Central memory CD8-positive, alpha-beta T cell (primary cell): ENCODE measurements at regions not wholly inside any gene's neighbourhood (a gene's known extent, or its start where the extent isn't known, plus 50 kb on each side); places are given as distances from the start of the nearest gene placed in this dataset.

Experiments used
- ATAC-seq: fragments of 150-1000 bp; cut with Tn5 transposase; replicated peaks from 2 replicates; pipeline ENCODE4 v1.10.0; 2022; ENCODE audit warnings: mild to moderate bottlenecking, moderate FRiP score, moderate number of reproducible peaks; ENCODE audit not compliant: poor library complexity, severe bottlenecking; ENCODE audit errors: extremely low read depth
- DNase-seq, 2 donors: peaks; one replicate each; pipeline ENCODE4 v3.0.0; 2021; ENCODE audit warnings: low spot score in 2 of 2
- H3K27ac Mint-ChIP-seq: one replicate; pipeline ENCODE4 v1.8.0; 2022; ENCODE audit warnings: low read depth, mild to moderate bottlenecking, moderate library complexity, mixed read lengths
- H3K27me3 Mint-ChIP-seq: one replicate; pipeline ENCODE4 v1.8.0; 2022; ENCODE audit warnings: mixed read lengths
- H3K36me3 Mint-ChIP-seq: one replicate; pipeline ENCODE4 v1.8.0; 2022; ENCODE audit warnings: mild to moderate bottlenecking, moderate library complexity, mixed read lengths; ENCODE audit not compliant: insufficient read depth
- H3K4me1 Mint-ChIP-seq: one replicate; pipeline ENCODE4 v1.8.0; 2022; ENCODE audit warnings: mixed read lengths
- H3K4me3 Mint-ChIP-seq: one replicate; pipeline ENCODE4 v1.8.0; 2022; ENCODE audit warnings: mild to moderate bottlenecking, moderate library complexity, mixed read lengths
- H3K9me3 Mint-ChIP-seq: one replicate; pipeline ENCODE4 v1.8.0; 2022; ENCODE audit warnings: mixed read lengths

DNA sequence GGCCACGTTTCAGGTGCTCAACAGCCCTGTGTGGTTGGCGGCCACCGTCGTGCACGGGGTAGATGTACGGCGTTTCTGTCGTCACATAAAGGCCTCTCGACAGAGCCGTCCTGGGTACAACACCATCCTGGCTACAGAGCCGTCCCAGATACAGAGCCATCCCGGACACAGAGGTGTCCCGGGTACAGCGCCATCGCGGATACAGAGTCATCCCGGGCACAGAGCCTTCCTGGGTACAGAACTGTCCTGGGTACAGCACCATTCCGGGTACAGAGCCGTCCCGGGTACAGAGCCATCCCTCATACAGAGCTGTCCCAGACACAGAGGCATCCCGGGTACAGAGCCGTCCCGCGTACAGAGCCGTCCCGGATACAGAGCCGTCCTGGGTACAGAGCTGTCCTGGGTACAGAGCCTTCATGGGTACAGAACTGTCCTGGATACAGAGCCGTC is 222.7 kb upstream of the SOX1 start:
- DNase-seq (no peak), ATAC-seq (no peak)
- Mint-ChIP-seq H3K27ac (no peak overlapping the region), H3K9me3 (peaks cover 7% of the 10 kb centered on the region), H3K27me3 (peaks cover 12% of the 10 kb centered on the region), H3K36me3 (no peaks in the 10 kb centered on the region), H3K4me3 (no peak overlapping the region), H3K4me1 (no peaks in the 10 kb centered on the region)

GRCh38 chr13:111844682-111845081 is 222.3 kb upstream of the SOX1 start:
- Mint-ChIP-seq H3K27ac (no peak overlapping the region), H3K4me1 (no peaks in the 10 kb centered on the region), H3K4me3 (no peak overlapping the region), H3K36me3 (no peaks in the 10 kb centered on the region), H3K9me3 (peaks cover 7% of the 10 kb centered on the region), H3K27me3 (peaks cover 12% of the 10 kb centered on the region)
- ATAC-seq (no peak), DNase-seq (no peak)

- peaks cover 7% of the 10 kb centered on the region for H3K9me3 Mint-ChIP-seq
- H3K4me3 Mint-ChIP-seq, result no peak overlapping the region
- H3K27me3 Mint-ChIP-seq, result peaks cover 12% of the 10 kb centered on the region
- no peak overlapping the region for H3K27ac Mint-ChIP-seq
- no peaks in the 10 kb centered on the region for H3K4me1 Mint-ChIP-seq
- DNase-seq (no peak), ATAC-seq (no peak)
- no peaks in the 10 kb centered on the region for H3K36me3 Mint-ChIP-seq
Measured at GRCh38 chr13:111845621-111846351, 221.2 kb upstream of the SOX1 start.

DNA sequence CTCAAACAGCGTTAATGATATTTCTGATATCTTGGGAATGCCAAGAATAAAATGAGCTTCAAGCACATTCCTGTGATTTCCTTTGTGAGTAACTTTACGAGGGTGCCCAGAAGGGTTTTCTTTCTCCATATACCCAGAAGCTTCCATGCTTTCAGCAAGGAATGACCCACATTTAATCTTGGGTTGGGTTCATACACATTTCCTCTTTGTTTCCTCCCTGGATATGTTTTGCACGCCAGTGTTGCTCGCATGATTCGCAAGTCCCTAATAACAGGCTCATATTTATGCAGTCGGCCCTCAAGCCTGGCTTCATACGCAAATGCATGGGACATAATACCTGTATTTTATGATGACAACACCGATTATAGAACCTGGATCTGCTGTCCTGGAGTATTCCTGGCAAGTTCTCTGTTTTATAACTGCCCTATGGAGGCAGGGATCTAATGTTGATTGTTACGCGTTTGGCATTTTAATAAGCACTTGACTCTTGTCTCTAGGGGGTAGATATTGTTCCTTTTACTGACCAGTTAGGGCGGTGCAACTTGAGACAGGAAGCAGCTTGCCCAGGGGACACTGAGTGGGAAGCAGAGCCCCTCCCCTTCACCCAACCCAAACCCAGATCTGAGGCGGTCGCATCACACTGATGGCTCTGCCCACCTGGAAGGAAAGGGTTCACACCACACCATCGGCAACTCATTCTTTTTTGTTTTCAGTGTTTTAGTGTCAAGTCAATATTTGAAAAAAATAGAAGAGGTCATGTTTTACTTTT is 220.4 kb upstream of the SOX1 start:
- DNase-seq (no peak), ATAC-seq (no peak)
- H3K27me3 Mint-ChIP-seq, result peaks cover 12% of the 10 kb centered on the region
- no peak overlapping the region for H3K27ac Mint-ChIP-seq
- H3K4me1 Mint-ChIP-seq, result no peaks in the 10 kb centered on the region
- H3K9me3 Mint-ChIP-seq, result peaks cover 7% of the 10 kb centered on the region
- no peak overlapping the region for H3K4me3 Mint-ChIP-seq
- H3K36me3 Mint-ChIP-seq, result no peaks in the 10 kb centered on the region

- peaks cover 7% of the 10 kb centered on the region for H3K9me3 Mint-ChIP-seq
- H3K27me3 Mint-ChIP-seq, result peaks cover 12% of the 10 kb centered on the region
- DNase-seq (no peak), ATAC-seq (no peak)
- no peaks in the 10 kb centered on the region for H3K36me3 Mint-ChIP-seq
- H3K27ac Mint-ChIP-seq, result no peak overlapping the region
- H3K4me3 Mint-ChIP-seq, result no peak overlapping the region
- H3K4me1 Mint-ChIP-seq, result no peaks in the 10 kb centered on the region
Measured at GRCh38 chr13:111847964-111848363, 219.0 kb upstream of the SOX1 start.

- Mint-ChIP-seq H3K27ac (no peak overlapping the region), H3K9me3 (peaks cover 7% of the 10 kb centered on the region), H3K4me3 (no peak overlapping the region), H3K4me1 (no peaks in the 10 kb centered on the region), H3K36me3 (no peaks in the 10 kb centered on the region), H3K27me3 (peaks cover 12% of the 10 kb centered on the region)
- DNase-seq, result no peak
- no peak for ATAC-seq
Measured at GRCh38 chr13:111850458-111850857, 216.5 kb upstream of the SOX1 start.

GRCh38 chr13:111850976-111851375 is 216.0 kb upstream of the SOX1 start:
- Mint-ChIP-seq H3K27ac (no peak overlapping the region), H3K36me3 (no peaks in the 10 kb centered on the region), H3K27me3 (peaks cover 12% of the 10 kb centered on the region), H3K9me3 (peaks cover 7% of the 10 kb centered on the region), H3K4me1 (no peaks in the 10 kb centered on the region), H3K4me3 (no peak overlapping the region)
- no peak for DNase-seq
- no peak for ATAC-seq

DNA sequence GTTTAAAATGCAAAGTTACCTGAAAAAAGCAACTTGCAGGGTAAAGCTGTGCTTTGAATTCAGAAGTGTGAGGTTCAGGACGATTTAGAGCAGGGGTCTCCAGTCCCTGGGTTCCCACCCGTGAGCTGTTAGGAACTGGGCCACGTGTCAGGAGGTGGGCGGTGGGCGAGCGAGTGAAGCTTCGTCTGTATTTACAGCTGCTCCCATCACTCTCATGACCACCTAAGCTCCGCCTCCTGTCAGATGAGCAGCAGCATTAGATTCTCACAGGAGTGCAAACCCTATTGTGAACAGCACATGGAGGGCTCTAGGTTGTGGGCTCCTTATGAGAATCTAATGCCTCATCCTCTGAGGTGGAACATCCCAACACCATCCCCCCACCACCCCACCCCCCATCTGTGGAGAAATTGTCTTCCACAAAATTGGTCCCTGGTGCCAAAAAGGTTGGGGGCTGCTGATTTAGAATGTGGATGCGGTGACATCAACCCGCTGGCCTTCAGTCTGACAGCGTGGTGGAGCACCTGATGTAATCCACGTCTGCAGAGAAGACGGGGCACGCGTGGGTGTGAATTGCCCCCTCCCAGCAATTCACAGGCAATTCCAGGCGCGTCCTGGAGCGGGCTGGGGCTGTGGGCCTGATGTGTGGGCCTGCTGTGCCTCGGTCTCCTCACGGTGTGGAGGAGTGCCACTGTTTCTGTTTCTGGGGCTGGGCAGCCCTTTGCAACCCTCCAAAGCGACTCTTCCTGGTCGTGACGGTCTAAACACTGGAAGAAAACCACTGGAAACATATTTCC is 214.0 kb upstream of the SOX1 start:
- Mint-ChIP-seq H3K9me3 (peaks cover 6% of the 10 kb centered on the region), H3K36me3 (no peaks in the 10 kb centered on the region), H3K4me3 (no peak overlapping the region), H3K4me1 (no peaks in the 10 kb centered on the region), H3K27me3 (peaks cover 17% of the 10 kb centered on the region), H3K27ac (no peak overlapping the region)
- DNase-seq, result no peak
- ATAC-seq, result no peak

GRCh38 chr13:111853721-111854120 is 213.2 kb upstream of the SOX1 start:
- H3K4me1 Mint-ChIP-seq, result no peaks in the 10 kb centered on the region
- no peaks in the 10 kb centered on the region for H3K36me3 Mint-ChIP-seq
- no peak overlapping the region for H3K4me3 Mint-ChIP-seq
- no peaks in the 10 kb centered on the region for H3K9me3 Mint-ChIP-seq
- ATAC-seq, result no peak
- H3K27me3 Mint-ChIP-seq, result peaks cover 9% of the 10 kb centered on the region
- no peak for DNase-seq
- no peak overlapping the region for H3K27ac Mint-ChIP-seq

DNA sequence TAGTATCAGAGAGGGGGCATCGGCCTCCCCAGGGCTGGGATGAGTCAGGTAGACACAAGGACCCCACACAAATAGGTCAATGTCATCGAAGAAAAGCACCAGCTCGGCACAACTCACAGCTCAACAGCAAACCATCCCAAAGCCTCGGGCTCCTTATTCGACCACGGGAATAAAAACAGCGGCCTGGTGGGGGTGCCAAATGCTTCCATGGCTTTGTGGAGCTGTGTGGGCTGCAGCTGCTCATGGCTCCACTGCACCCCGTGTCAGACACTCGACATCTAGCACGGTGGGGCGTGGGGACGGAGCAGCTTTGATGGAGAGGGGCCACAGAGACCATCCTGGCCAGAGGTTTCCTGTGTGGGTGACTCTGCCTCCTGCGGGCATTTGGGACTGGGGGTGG is 212.5 kb upstream of the SOX1 start:
- Mint-ChIP-seq H3K36me3 (no peaks in the 10 kb centered on the region), H3K4me1 (no peaks in the 10 kb centered on the region), H3K27ac (no peak overlapping the region), H3K4me3 (no peak overlapping the region), H3K27me3 (peaks cover 9% of the 10 kb centered on the region), H3K9me3 (no peaks in the 10 kb centered on the region)
- DNase-seq (no peak), ATAC-seq (no peak)

GRCh38 chr13:111855191-111855590 is 211.8 kb upstream of the SOX1 start:
- Mint-ChIP-seq H3K9me3 (no peaks in the 10 kb centered on the region), H3K4me1 (no peaks in the 10 kb centered on the region), H3K36me3 (no peaks in the 10 kb centered on the region), H3K4me3 (no peak overlapping the region), H3K27me3 (peaks cover 9% of the 10 kb centered on the region), H3K27ac (no peak overlapping the region)
- ATAC-seq (no peak), DNase-seq (no peak)

DNA sequence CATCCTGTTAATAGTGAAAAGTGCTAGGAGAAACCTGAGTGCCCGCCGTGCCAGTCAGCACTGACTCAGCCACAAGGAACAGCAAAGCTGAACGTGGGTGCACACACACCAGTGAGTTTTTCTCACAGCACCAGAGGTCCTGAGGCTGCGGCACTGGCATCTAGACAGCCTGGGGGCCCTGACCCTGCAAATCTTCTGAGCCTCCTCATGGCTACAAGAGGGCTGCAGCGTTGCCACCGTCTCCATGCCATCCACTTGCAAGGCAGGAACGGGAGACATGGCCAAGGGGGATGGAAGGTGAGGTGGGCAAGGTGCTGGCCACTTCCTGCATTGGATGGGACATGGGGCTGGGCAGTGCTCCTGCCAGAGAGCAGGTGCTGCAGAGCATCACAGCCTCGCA is 211.2 kb upstream of the SOX1 start:
- H3K4me1 Mint-ChIP-seq, result no peaks in the 10 kb centered on the region

More for the DNA sequence above, 211.2 kb upstream of the SOX1 start:
- DNase-seq (no peak), ATAC-seq (no peak)
- Mint-ChIP-seq H3K27ac (no peak overlapping the region), H3K4me3 (no peak overlapping the region), H3K9me3 (no peaks in the 10 kb centered on the region), H3K36me3 (no peaks in the 10 kb centered on the region), H3K27me3 (peaks cover 9% of the 10 kb centered on the region)
